Panc1 (cell line): ENCODE measurements at regions not wholly inside any gene's neighbourhood (a gene's known extent, or its start where the extent isn't known, plus 50 kb on each side); places are given as distances from the start of the nearest gene placed in this dataset.

Experiments used
- ATAC-seq: fragments of 200-7000 bp; cut with Tn5 transposase; 2 replicates; pipeline ENCODE4 v1.9.1; 2020; ENCODE audit warnings: mild to moderate bottlenecking, moderate library complexity
- BruUV-seq: library from RNA; stranded (reverse); fragments of 400-500 nt; replicated peaks from 2 replicates; lab custom pipeline; 2021; lab: Mats Ljungman, UMichigan
- CTCF ChIA-PET: fragments of 300-600 bp; sonication (Branson Sonifier 250); formaldehyde crosslinking; loops from one replicate; lab custom pipeline; 2022; ENCODE audit warnings: antibody characterized with exemption; lab: Charles Lee
- POLR2A ChIA-PET: fragments of 300-600 bp; sonication (Branson Sonifier 250); formaldehyde crosslinking; loops from one replicate; lab custom pipeline; 2022; ENCODE audit warnings: antibody characterized with exemption; lab: Charles Lee
- DNase-seq: peaks from one replicate; pipeline ENCODE4 v3.0.0-alpha.2; 2010; ENCODE audit warnings: low read depth, low spot score
- H3K27ac ChIP-seq: 2 replicates; pipeline ENCODE4 v1.5.1; 2011; ENCODE audit warnings: mild to moderate bottlenecking, low read length, inconsistent platforms
- H3K27me3 ChIP-seq: fragments of 200-500 bp; sonication (Bioruptor generic); 2 replicates; pipeline ENCODE4 v1.6.0; 2014; ENCODE audit warnings: low read length, inconsistent platforms; ENCODE audit not compliant: control insufficient read depth, insufficient read depth
- H3K36me3 ChIP-seq: fragments of 200-500 bp; sonication (Bioruptor generic); 2 replicates; pipeline ENCODE4 v1.5.1; 2014; ENCODE audit warnings: inconsistent platforms, mild to moderate bottlenecking, low read length, moderate library complexity; ENCODE audit not compliant: control insufficient read depth, insufficient read depth
- H3K4me1 ChIP-seq: 2 replicates; pipeline ENCODE4 v1.5.1; 2011; ENCODE audit warnings: inconsistent platforms, mild to moderate bottlenecking, low read length, moderate library complexity; ENCODE audit not compliant: control insufficient read depth, insufficient read depth
- H3K4me3 ChIP-seq, 2 experiments: 2 replicates each; pipeline ENCODE4 v1.5.1; 2011 to 2012; ENCODE audit warnings: low read depth in 2 of 2, low read length in 2 of 2, mild to moderate bottlenecking in 2 of 2, inconsistent platforms in 1 of 2, moderate library complexity in 1 of 2
- H3K9me3 ChIP-seq: fragments of 200-500 bp; sonication (Bioruptor generic); 2 replicates; pipeline ENCODE4 v1.5.1; 2014; ENCODE audit warnings: low read depth, mild to moderate bottlenecking, inconsistent platforms, low read length, moderate library complexity; ENCODE audit not compliant: control insufficient read depth, insufficient read depth
- POLR2AphosphoS5 ChIP-seq: IDR thresholded peaks from 2 replicates; pipeline ENCODE4 v1.6.1; 2012; ENCODE audit warnings: mild to moderate bottlenecking, low read depth, low read length, moderate library complexity
- SIN3A ChIP-seq: IDR thresholded peaks from 2 replicates; pipeline ENCODE4 v1.6.1; 2012; ENCODE audit warnings: low read depth, mild to moderate bottlenecking, low read length, moderate library complexity, borderline replicate concordance; ENCODE audit not compliant: insufficient read depth
- TCF7L2 ChIP-seq: IDR thresholded peaks from 2 replicates; pipeline ENCODE4 v1.6.1; 2011; ENCODE audit warnings: mild to moderate bottlenecking, low read depth, low read length, inconsistent platforms
- in situ Hi-C: cut with HindIII; loops from 2 replicates; pipeline ENCODE4 v1.10.0; 2016; ENCODE audit warnings: low sequenced_read_pairs, low pct_unique_long_range_greater_than_20kb
- intact Hi-C: fragments of 100-400 bp; cut with micrococcal nuclease; formaldehyde crosslinking; loops from one replicate; pipeline ENCODE4 v1.10.0; 2022; ENCODE audit not compliant: unreplicated experiment
- TF ChIP-seq, protein P1 (sequence below), 2 experiments: IDR thresholded peaks; 2 replicates each; pipeline ENCODE4 v1.6.1; 2011 to 2012; ENCODE audit warnings: low read depth in 2 of 2, control low read depth in 1 of 2, low read length in 1 of 2, mild to moderate bottlenecking in 1 of 2, moderate library complexity in 1 of 2; ENCODE audit not compliant: insufficient read depth in 1 of 2

DNA sequence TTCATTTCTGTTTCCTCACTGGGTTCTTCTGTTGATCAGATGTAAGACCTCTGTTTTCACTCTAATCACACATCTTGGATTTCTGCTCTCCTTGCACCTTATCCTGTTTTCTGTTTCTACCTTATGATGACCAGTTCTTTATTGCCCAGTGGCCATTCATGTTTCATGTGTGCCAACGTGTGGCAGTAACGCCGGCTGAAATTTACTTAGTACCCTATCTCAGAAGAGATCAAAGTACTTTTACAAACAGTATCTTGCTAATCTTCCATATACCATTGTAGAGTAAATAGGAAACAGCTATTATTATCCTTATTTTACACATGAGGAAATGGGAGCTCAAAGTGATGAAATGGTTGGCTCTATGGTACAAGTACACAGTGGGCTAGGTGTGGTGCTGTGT is 74.0 kb downstream of the GATA3 start:
- ChIA-PET CTCF (no interaction called here), POLR2A (no interaction called here)
- H3K27me3 ChIP-seq: no peaks in the 10 kb centered on the region
- no TSS peak for BruUV-seq
- H3K4me1 ChIP-seq: no peaks in the 10 kb centered on the region
- ATAC-seq: no peak
- no peaks in the 10 kb centered on the region for H3K36me3 ChIP-seq
- in situ Hi-C loops (no loop called here), intact Hi-C loops (no loop called here)
- no peak overlapping the region for H3K27ac ChIP-seq
- DNase-seq: no peak
- H3K4me3 ChIP-seq: no peak overlapping the region
- TF ChIP-seq, protein P1, sequence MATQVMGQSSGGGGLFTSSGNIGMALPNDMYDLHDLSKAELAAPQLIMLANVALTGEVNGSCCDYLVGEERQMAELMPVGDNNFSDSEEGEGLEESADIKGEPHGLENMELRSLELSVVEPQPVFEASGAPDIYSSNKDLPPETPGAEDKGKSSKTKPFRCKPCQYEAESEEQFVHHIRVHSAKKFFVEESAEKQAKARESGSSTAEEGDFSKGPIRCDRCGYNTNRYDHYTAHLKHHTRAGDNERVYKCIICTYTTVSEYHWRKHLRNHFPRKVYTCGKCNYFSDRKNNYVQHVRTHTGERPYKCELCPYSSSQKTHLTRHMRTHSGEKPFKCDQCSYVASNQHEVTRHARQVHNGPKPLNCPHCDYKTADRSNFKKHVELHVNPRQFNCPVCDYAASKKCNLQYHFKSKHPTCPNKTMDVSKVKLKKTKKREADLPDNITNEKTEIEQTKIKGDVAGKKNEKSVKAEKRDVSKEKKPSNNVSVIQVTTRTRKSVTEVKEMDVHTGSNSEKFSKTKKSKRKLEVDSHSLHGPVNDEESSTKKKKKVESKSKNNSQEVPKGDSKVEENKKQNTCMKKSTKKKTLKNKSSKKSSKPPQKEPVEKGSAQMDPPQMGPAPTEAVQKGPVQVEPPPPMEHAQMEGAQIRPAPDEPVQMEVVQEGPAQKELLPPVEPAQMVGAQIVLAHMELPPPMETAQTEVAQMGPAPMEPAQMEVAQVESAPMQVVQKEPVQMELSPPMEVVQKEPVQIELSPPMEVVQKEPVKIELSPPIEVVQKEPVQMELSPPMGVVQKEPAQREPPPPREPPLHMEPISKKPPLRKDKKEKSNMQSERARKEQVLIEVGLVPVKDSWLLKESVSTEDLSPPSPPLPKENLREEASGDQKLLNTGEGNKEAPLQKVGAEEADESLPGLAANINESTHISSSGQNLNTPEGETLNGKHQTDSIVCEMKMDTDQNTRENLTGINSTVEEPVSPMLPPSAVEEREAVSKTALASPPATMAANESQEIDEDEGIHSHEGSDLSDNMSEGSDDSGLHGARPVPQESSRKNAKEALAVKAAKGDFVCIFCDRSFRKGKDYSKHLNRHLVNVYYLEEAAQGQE (IDR thresholded peaks at IDR 0.05; ENCODE audit: insufficient read depth in 1 of 2, low read depth in 2 of 2, low read length in 1 of 2): no peak
- TF ChIP-seq SIN3A (no peak), TCF7L2 (no peak), POLR2AphosphoS5 (no peak)
- no peaks in the 10 kb centered on the region for H3K9me3 ChIP-seq

DNA sequence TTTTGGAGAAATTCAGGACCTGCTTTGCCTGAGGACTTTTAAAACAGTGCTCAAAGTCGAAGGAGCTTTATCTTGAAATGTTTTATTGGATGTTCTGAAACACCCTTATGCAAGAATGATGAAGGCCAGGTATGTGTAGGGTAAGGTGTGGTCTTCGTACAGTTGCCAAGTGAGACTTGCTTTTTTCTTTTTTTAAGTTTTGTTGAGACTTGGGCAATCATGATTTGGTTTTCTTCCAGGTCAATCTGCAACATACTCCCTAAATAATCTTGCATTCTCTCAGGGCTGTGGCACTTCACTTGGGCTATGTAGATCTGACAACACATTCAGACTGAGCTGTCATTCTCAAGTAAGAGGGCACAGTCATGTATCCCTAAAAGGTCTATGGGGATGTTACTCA is 75.0 kb downstream of the GATA3 start:
- H3K36me3 ChIP-seq: no peaks in the 10 kb centered on the region
- no peak for ATAC-seq
- intact Hi-C loops: no loop called here
- BruUV-seq: no TSS peak
- H3K4me3 ChIP-seq: no peak overlapping the region
- DNase-seq: no peak
- in situ Hi-C loops: no loop called here
- CTCF ChIA-PET: no interaction called here
- no peaks in the 10 kb centered on the region for H3K27me3 ChIP-seq
- TF ChIP-seq, protein P1 (IDR thresholded peaks at IDR 0.05; ENCODE audit: insufficient read depth in 1 of 2, low read depth in 2 of 2, low read length in 1 of 2): no peak
- H3K9me3 ChIP-seq: no peaks in the 10 kb centered on the region
- H3K27ac ChIP-seq: no peak overlapping the region
- H3K4me1 ChIP-seq: no peaks in the 10 kb centered on the region
- POLR2A ChIA-PET: no interaction called here
